ENCODE measurements at regions not wholly inside any gene's neighbourhood (a gene's known extent, or its start where the extent isn't known, plus 50 kb on each side); places are given as distances from the start of the nearest gene placed in this dataset.

DNA sequence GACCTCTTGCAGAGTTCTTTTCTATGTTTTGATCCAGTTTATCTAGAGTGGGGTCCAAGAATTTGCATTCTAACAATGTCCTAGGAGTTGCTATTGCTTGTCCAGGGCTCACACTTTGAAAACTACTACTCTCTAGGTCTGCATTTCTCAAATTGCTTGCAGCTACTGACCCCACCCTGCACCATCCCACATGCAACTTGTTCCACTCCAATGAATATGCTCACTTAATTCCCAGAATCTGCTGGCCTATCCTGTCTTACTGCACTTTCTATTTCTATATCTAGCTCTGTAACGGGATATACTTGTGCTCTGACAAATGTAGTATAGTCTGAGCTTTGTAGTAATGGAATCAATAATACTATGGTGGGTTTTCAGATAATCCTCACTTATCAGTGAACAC is 570.3 kb downstream of the IQCM start:
- no peaks in the 10 kb centered on the region for H3K4me1 ChIP-seq (ENCODE audit: insufficient read depth, low read length)
- H3K79me2 ChIP-seq (ENCODE audit: insufficient read depth, low read length): no peaks in the 10 kb centered on the region
- no peaks in the 10 kb centered on the region for H3K36me3 ChIP-seq (ENCODE audit: insufficient read depth, low read length)
- H3K9me3 ChIP-seq (ENCODE audit: low read depth, low read length): no peaks in the 10 kb centered on the region
- no peaks in the 10 kb centered on the region for H4K20me1 ChIP-seq (ENCODE audit: insufficient read depth, low read length)
- no peak overlapping the region for H3K27ac ChIP-seq (ENCODE audit: low read depth, low read length)
- no peak overlapping the region for H3K4me3 ChIP-seq (ENCODE audit: insufficient read depth, low read length)
- TF ChIP-seq, protein P1, sequence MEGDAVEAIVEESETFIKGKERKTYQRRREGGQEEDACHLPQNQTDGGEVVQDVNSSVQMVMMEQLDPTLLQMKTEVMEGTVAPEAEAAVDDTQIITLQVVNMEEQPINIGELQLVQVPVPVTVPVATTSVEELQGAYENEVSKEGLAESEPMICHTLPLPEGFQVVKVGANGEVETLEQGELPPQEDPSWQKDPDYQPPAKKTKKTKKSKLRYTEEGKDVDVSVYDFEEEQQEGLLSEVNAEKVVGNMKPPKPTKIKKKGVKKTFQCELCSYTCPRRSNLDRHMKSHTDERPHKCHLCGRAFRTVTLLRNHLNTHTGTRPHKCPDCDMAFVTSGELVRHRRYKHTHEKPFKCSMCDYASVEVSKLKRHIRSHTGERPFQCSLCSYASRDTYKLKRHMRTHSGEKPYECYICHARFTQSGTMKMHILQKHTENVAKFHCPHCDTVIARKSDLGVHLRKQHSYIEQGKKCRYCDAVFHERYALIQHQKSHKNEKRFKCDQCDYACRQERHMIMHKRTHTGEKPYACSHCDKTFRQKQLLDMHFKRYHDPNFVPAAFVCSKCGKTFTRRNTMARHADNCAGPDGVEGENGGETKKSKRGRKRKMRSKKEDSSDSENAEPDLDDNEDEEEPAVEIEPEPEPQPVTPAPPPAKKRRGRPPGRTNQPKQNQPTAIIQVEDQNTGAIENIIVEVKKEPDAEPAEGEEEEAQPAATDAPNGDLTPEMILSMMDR (IDR thresholded peaks at IDR 0.05; ENCODE audit: extremely low read depth, low read depth, low read length): no peak
- H3K4me2 ChIP-seq (ENCODE audit: insufficient read depth, low read length): no peak overlapping the region
- DNase-seq (ENCODE audit: insufficient read length, low spot score, missing footprints): no peak
- no peaks in the 10 kb centered on the region for H3K27me3 ChIP-seq (ENCODE audit: insufficient read depth, low read length)
- no peak overlapping the region for H2AFZ ChIP-seq (ENCODE audit: low read length)

DNA sequence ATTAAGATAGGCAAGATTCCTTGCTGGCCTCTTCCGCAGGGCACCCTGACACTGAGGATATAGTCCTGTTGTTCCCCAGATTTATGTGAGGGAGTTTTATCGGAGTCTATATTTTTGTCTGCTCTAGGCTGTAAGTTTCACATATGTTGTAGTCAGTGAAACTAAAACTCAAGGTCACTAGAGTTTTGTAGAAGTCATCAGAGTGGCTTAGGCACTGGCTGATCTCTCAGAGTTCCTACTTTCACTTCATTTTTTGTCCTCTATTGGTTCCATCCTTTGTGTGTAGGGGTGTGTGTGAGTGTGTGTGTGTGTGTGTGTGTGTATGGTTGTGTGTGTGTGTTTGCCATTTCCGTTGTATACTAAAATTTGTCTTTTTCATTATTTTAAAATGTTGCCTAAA is 577.5 kb downstream of the IQCM start:
- no peak for DNase-seq (ENCODE audit: insufficient read length, low spot score, missing footprints)
- Histone ChIP-seq H3K36me3 (ENCODE audit: insufficient read depth, low read length) (no peaks in the 10 kb centered on the region), H2AFZ (ENCODE audit: low read length) (no peak overlapping the region), H3K4me3 (ENCODE audit: insufficient read depth, low read length) (no peak overlapping the region), H3K9me3 (ENCODE audit: low read depth, low read length) (no peaks in the 10 kb centered on the region), H4K20me1 (ENCODE audit: insufficient read depth, low read length) (no peaks in the 10 kb centered on the region), H3K27ac (ENCODE audit: low read depth, low read length) (no peak overlapping the region), H3K27me3 (ENCODE audit: insufficient read depth, low read length) (no peaks in the 10 kb centered on the region), H3K4me1 (ENCODE audit: insufficient read depth, low read length) (no peaks in the 10 kb centered on the region), H3K79me2 (ENCODE audit: insufficient read depth, low read length) (no peaks in the 10 kb centered on the region), H3K4me2 (ENCODE audit: insufficient read depth, low read length) (no peak overlapping the region)
- TF ChIP-seq, protein P1 (IDR thresholded peaks at IDR 0.05; ENCODE audit: extremely low read depth, low read depth, low read length): no peak

DNA sequence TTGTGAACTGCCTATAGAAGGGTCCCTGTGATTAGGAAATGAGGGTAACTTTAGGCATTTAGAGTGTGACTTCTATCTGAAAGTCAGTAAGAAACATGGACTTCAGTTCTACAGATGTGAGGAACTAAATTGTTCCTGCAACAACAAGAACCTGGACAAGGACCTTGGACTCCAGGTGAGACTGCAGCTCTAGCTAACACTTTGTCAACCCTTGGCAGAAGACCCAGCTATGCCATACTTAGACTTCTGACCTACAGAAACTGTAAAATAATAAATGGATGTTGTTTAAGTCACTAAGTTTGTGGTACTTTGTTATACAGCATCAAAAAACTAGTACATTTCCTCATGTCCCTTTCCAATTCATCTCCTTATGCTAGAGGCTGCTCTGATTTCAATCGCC is 580.8 kb downstream of the IQCM start:
- Histone ChIP-seq H3K4me2 (ENCODE audit: insufficient read depth, low read length) (no peak overlapping the region), H4K20me1 (ENCODE audit: insufficient read depth, low read length) (no peaks in the 10 kb centered on the region), H3K36me3 (ENCODE audit: insufficient read depth, low read length) (no peaks in the 10 kb centered on the region), H3K27ac (ENCODE audit: low read depth, low read length) (no peak overlapping the region), H3K27me3 (ENCODE audit: insufficient read depth, low read length) (no peaks in the 10 kb centered on the region), H3K4me1 (ENCODE audit: insufficient read depth, low read length) (no peaks in the 10 kb centered on the region), H3K9me3 (ENCODE audit: low read depth, low read length) (no peaks in the 10 kb centered on the region), H3K79me2 (ENCODE audit: insufficient read depth, low read length) (no peaks in the 10 kb centered on the region), H2AFZ (ENCODE audit: low read length) (no peak overlapping the region), H3K4me3 (ENCODE audit: insufficient read depth, low read length) (no peak overlapping the region)
- DNase-seq (ENCODE audit: insufficient read length, low spot score, missing footprints): peak; percentile 15
- TF ChIP-seq, protein P1 (IDR thresholded peaks at IDR 0.05; ENCODE audit: extremely low read depth, low read depth, low read length): no peak

DNA sequence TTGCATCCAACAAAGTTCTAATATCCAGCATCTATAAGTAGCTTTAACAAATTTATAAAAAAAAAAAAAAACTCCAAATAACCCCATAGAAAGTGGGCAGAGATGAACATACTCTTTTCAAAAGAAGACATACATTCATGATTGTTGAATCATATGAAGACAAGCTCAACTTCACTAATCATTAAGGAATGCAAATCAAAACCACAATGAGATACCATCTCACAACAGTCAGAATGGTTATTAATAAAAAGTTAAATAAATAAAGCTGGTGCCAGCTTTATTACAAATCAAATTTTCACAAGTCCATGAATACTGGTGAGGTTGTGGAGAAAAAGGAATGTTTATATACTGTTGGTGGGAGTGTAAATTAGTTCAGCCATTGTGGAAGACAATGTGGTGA is 592.0 kb downstream of the IQCM start:
- Histone ChIP-seq H3K4me3 (ENCODE audit: insufficient read depth, low read length) (no peak overlapping the region), H3K79me2 (ENCODE audit: insufficient read depth, low read length) (no peaks in the 10 kb centered on the region), H2AFZ (ENCODE audit: low read length) (no peak overlapping the region), H3K36me3 (ENCODE audit: insufficient read depth, low read length) (no peaks in the 10 kb centered on the region), H3K27me3 (ENCODE audit: insufficient read depth, low read length) (no peaks in the 10 kb centered on the region), H3K27ac (ENCODE audit: low read depth, low read length) (no peak overlapping the region), H3K4me2 (ENCODE audit: insufficient read depth, low read length) (no peak overlapping the region), H4K20me1 (ENCODE audit: insufficient read depth, low read length) (no peaks in the 10 kb centered on the region), H3K4me1 (ENCODE audit: insufficient read depth, low read length) (no peaks in the 10 kb centered on the region), H3K9me3 (ENCODE audit: low read depth, low read length) (no peaks in the 10 kb centered on the region)
- TF ChIP-seq, protein P1 (IDR thresholded peaks at IDR 0.05; ENCODE audit: extremely low read depth, low read depth, low read length): no peak
- DNase-seq (ENCODE audit: insufficient read length, low spot score, missing footprints): no peak
